Loucy (cell line): ENCODE measurements at regions not wholly inside any gene's neighbourhood (a gene's known extent, or its start where the extent isn't known, plus 50 kb on each side); places are given as distances from the start of the nearest gene placed in this dataset.
A peak's percentile ranks its signal among the peaks of the same experiment; 100 is the strongest.

Source experiments
- H2AFZ ChIP-seq: fragments of 200-600 bp; sonication (generic); 2 replicates; pipeline ENCODE4 v1.6.0; 2016; ENCODE audit warnings: antibody characterized with exemption, mild to moderate bottlenecking, low read length, moderate library complexity
- H3F3A ChIP-seq: fragments of 200-600 bp; 2 replicates; pipeline ENCODE4 v1.6.0; 2016; ENCODE audit warnings: antibody characterized with exemption, low read depth, mild to moderate bottlenecking
- H3K27me3 ChIP-seq: fragments of 200-600 bp; sonication (generic); 2 replicates; pipeline ENCODE4 v1.6.1; 2014; ENCODE audit warnings: low read length, mild to moderate bottlenecking; ENCODE audit not compliant: insufficient read depth, poor library complexity, severe bottlenecking
- H3K36me3 ChIP-seq: fragments of 200-600 bp; sonication (generic); 2 replicates; pipeline ENCODE4 v1.6.1; 2016; ENCODE audit warnings: low read length; ENCODE audit not compliant: insufficient read depth
- H3K4me1 ChIP-seq: fragments of 200-600 bp; sonication (generic); 2 replicates; pipeline ENCODE4 v1.5.1; 2014; ENCODE audit warnings: low read length, mild to moderate bottlenecking; ENCODE audit not compliant: insufficient read depth, poor library complexity, severe bottlenecking
- H3K4me2 ChIP-seq: fragments of 200-600 bp; sonication (generic); 2 replicates; pipeline ENCODE4 v1.6.0; 2014; ENCODE audit warnings: antibody characterized with exemption, low read length, low read depth, mild to moderate bottlenecking; ENCODE audit not compliant: poor library complexity, severe bottlenecking
- H3K4me3 ChIP-seq: fragments of 200-600 bp; sonication (generic); 2 replicates; pipeline ENCODE4 v1.5.1; 2014; ENCODE audit warnings: low read length, mild to moderate bottlenecking, mixed read lengths; ENCODE audit not compliant: poor library complexity, severe bottlenecking
- H3K79me2 ChIP-seq: fragments of 200-600 bp; sonication (generic); 2 replicates; pipeline ENCODE4 v1.6.1; 2014; ENCODE audit warnings: low read length; ENCODE audit not compliant: insufficient read depth
- H3K9ac ChIP-seq: fragments of 200-600 bp; sonication (generic); 2 replicates; pipeline ENCODE4 v1.6.0; 2014; ENCODE audit warnings: mild to moderate bottlenecking, low read depth, low read length, moderate library complexity; ENCODE audit not compliant: poor library complexity, severe bottlenecking
- H3K9me2 ChIP-seq: fragments of 200-600 bp; sonication (generic); replicated peaks from 2 replicates; pipeline ENCODE4 v1.6.1; 2016; ENCODE audit warnings: low read depth, low read length, mixed read lengths
- H3K9me3 ChIP-seq: fragments of 200-600 bp; sonication (generic); 2 replicates; pipeline ENCODE4 v1.6.1; 2014; ENCODE audit warnings: mild to moderate bottlenecking, antibody characterized with exemption, low read length, low read depth; ENCODE audit not compliant: insufficient read depth
- H4K20me1 ChIP-seq: fragments of 200-600 bp; sonication (generic); 2 replicates; pipeline ENCODE4 v1.6.0; 2014; ENCODE audit warnings: antibody characterized with exemption, low read length, mild to moderate bottlenecking; ENCODE audit not compliant: insufficient read depth, poor library complexity, severe bottlenecking
- EZH2phosphoT487 ChIP-seq: fragments of 200-600 bp; IDR thresholded peaks from 2 replicates; pipeline ENCODE4 v1.6.1; 2018; ENCODE audit warnings: antibody characterized with exemption, mild to moderate bottlenecking, moderate library complexity, borderline replicate concordance
- TF ChIP-seq, protein P1 (sequence below): fragments of 200-600 bp; sonication (generic); conservative IDR thresholded peaks from 2 replicates; pipeline ENCODE4 v1.5.1; 2014; ENCODE audit warnings: mild to moderate bottlenecking, antibody characterized with exemption, low read length

DNA sequence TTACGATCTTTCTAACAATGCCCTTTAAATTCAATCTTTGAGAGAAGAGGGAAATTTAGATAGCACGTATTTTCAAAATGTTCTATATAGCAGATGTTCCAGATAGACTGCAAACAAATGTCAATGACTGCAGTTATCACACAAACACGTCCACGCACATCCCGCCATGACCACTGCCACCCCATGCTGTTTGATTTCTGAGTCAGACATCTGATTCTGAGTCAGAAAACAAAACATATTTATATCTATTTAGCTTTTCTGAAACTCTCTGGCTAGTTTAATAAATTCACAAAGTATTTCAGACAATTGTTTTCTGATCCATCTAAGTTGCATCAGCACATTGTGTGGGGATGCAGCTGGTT lies 105.9 kb upstream of the BCAT1 start:
- Histone ChIP-seq H3K27me3 (no peaks in the 10 kb centered on the region), H3K36me3 (no peaks in the 10 kb centered on the region), H3K4me1 (peaks cover 49% of the 10 kb centered on the region), H4K20me1 (peaks cover 27% of the 10 kb centered on the region), H3K9me3 (no peaks in the 10 kb centered on the region), H3K79me2 (peaks cover 72% of the 10 kb centered on the region), H3K4me2 (peak overlapping the region; percentile 83), H3K4me3 (peak overlapping the region; percentile 76), H2AFZ (no peak overlapping the region), H3F3A (peaks cover 6% of the 10 kb centered on the region; the same call in 1 of the 2 replicates), H3K9me2 (no peaks in the 10 kb centered on the region), H3K9ac (peak overlapping the region; percentile 78)
- TF ChIP-seq, protein P1, sequence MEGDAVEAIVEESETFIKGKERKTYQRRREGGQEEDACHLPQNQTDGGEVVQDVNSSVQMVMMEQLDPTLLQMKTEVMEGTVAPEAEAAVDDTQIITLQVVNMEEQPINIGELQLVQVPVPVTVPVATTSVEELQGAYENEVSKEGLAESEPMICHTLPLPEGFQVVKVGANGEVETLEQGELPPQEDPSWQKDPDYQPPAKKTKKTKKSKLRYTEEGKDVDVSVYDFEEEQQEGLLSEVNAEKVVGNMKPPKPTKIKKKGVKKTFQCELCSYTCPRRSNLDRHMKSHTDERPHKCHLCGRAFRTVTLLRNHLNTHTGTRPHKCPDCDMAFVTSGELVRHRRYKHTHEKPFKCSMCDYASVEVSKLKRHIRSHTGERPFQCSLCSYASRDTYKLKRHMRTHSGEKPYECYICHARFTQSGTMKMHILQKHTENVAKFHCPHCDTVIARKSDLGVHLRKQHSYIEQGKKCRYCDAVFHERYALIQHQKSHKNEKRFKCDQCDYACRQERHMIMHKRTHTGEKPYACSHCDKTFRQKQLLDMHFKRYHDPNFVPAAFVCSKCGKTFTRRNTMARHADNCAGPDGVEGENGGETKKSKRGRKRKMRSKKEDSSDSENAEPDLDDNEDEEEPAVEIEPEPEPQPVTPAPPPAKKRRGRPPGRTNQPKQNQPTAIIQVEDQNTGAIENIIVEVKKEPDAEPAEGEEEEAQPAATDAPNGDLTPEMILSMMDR: no peak
- no peak for TF ChIP-seq EZH2phosphoT487

DNA sequence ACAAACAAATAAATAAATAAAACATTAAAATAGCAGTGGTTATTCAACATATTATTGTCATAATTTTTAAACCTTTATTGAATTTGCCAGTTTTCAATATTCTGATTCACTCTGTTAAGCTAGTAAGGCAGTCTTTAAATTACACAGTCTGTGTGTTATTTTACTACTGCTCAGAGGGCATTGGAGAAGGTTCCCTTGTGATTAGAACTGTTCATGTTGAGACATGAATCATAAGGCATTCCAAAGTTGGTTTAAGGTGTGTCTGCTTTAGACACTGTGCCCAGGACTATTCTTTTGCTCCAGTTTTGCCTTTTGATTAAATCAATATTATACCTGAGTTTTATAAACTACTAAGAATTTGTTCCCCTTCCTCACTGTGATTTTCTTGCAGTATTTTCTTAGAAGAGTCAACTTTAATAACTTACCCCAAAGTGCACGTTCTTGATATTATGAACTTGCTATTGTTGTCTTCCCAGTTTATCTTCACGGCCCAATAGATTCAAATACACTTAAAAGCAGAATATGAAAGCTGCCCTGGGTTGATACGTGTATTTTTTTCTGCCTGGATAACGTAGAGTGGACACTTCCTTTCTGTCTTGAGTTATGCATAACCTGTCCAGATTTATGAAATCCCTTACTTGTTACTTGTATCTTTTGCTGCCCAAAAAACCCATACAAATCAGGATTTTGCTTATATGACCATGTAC lies 105.3 kb upstream of the BCAT1 start:
- Histone ChIP-seq H3K27me3 (no peaks in the 10 kb centered on the region), H3K9ac (peak overlapping the region; percentile 78)

DNA sequence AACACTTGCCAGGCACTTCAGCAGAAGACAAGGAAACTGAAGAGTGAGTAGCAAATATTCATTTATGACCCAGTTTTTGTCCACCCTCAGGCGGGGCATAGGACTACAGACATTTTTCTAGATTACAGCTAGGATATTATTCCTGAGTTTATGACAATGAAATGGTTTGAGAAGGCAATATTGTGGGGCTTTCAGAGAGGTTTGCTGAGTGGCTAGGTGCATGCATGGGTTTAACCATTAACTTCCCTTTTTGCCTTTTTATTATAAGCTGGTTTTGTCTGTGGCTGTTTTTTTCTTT lies 104.0 kb upstream of the BCAT1 start:
- peak overlapping the region; percentile 78 for H3K9ac ChIP-seq
- H3K36me3 ChIP-seq: no peaks in the 10 kb centered on the region
- no peak for TF ChIP-seq EZH2phosphoT487
- TF ChIP-seq, protein P1: no peak
- peak overlapping the region; percentile 83 for H3K4me2 ChIP-seq
- peaks cover 53% of the 10 kb centered on the region for H3K79me2 ChIP-seq
- peaks cover 6% of the 10 kb centered on the region; the same call in 1 of the 2 replicates for H3F3A ChIP-seq
- peak overlapping the region; percentile 76 for H3K4me3 ChIP-seq
- H4K20me1 ChIP-seq: peaks cover 16% of the 10 kb centered on the region
- H3K27me3 ChIP-seq: no peaks in the 10 kb centered on the region
- no peaks in the 10 kb centered on the region for H3K9me2 ChIP-seq
- H2AFZ ChIP-seq: peak overlapping the region; percentile 75; the same call in 1 of the 2 replicates
- no peaks in the 10 kb centered on the region for H3K9me3 ChIP-seq
- peaks cover 36% of the 10 kb centered on the region for H3K4me1 ChIP-seq

More for the DNA sequence above, 105.3 kb upstream of the BCAT1 start:
- Histone ChIP-seq H3K9me2 (no peaks in the 10 kb centered on the region), H3K4me1 (peaks cover 48% of the 10 kb centered on the region), H3F3A (peaks cover 6% of the 10 kb centered on the region; the same call in 1 of the 2 replicates), H3K4me2 (peak overlapping the region; percentile 83), H4K20me1 (peaks cover 24% of the 10 kb centered on the region), H3K9me3 (no peaks in the 10 kb centered on the region), H3K4me3 (peak overlapping the region; percentile 76), H3K79me2 (peaks cover 67% of the 10 kb centered on the region), H2AFZ (no peak overlapping the region), H3K36me3 (no peaks in the 10 kb centered on the region)
- TF ChIP-seq, protein P1: no peak
- no peak for TF ChIP-seq EZH2phosphoT487
